HG03108 (cell line): ENCODE measurements at regions not wholly inside any gene's neighbourhood (a gene's known extent, or its start where the extent isn't known, plus 50 kb on each side); places are given as distances from the start of the nearest gene placed in this dataset.

Experiments
- ATAC-seq: cut with Tn5 transposase; IDR thresholded peaks from one replicate; pipeline ENCODE4 v1.9.1; 2021; ENCODE audit warnings: moderate library complexity; ENCODE audit not compliant: unreplicated experiment

- no peak for ATAC-seq
Measured at GRCh38 chr1:232111611-232112010, 485.0 kb downstream of the DISC1 start.

GRCh38 chr1:232110281-232111090 is 483.9 kb downstream of the DISC1 start:
- no peak for ATAC-seq

- no peak for ATAC-seq
Measured at GRCh38 chr1:232109391-232109790, 482.8 kb downstream of the DISC1 start.

GRCh38 chr1:232108598-232108997 is 482.0 kb downstream of the DISC1 start:
- ATAC-seq: no peak

GRCh38 chr1:232106415-232106814 is 479.8 kb downstream of the DISC1 start:
- ATAC-seq: no peak

GRCh38 chr1:232105561-232105960 is 479.0 kb downstream of the DISC1 start:
- no peak for ATAC-seq

GRCh38 chr1:232101231-232101630 is 474.6 kb downstream of the DISC1 start:
- no peak for ATAC-seq

- no peak for ATAC-seq
Measured at GRCh38 chr1:232096751-232097150, 470.2 kb downstream of the DISC1 start.
